ENCODE measurements at regions not wholly inside any gene's neighbourhood (a gene's known extent, or its start where the extent isn't known, plus 50 kb on each side); places are given as distances from the start of the nearest gene placed in this dataset.

GRCh38 chr4:26141911-26142638 is 178.7 kb upstream of the RBPJ start:
- peak; percentile 64 for DNase-seq

- DNase-seq: no peak
Observed at GRCh38 chr4:26144526-26145155, 176.2 kb upstream of the RBPJ start.

- no peak for DNase-seq
Observed at GRCh38 chr4:26145212-26145611, 175.6 kb upstream of the RBPJ start.

- DNase-seq: peak; percentile 62
Observed at GRCh38 chr4:26148927-26149326, 171.9 kb upstream of the RBPJ start.

- peak; percentile 71 for DNase-seq
Observed at GRCh38 chr4:26150948-26151347, 169.9 kb upstream of the RBPJ start.

GRCh38 chr4:26151615-26152014 is 169.2 kb upstream of the RBPJ start:
- no peak for DNase-seq

- no peak for DNase-seq
Observed at GRCh38 chr4:26152056-26152455, 168.8 kb upstream of the RBPJ start.

GRCh38 chr4:26157541-26157940 is 163.3 kb upstream of the RBPJ start:
- no peak for DNase-seq

GRCh38 chr4:26160591-26160990 is 160.2 kb upstream of the RBPJ start:
- no peak for DNase-seq

GRCh38 chr4:26161030-26161824 is 159.6 kb upstream of the RBPJ start:
- DNase-seq: no peak

- DNase-seq: no peak
Observed at GRCh38 chr4:26162101-26162500, 158.7 kb upstream of the RBPJ start.

- no peak for DNase-seq
Observed at GRCh38 chr4:26163425-26164362, 157.1 kb upstream of the RBPJ start.

GRCh38 chr4:26171501-26171900 is 149.3 kb upstream of the RBPJ start:
- no peak for DNase-seq

GRCh38 chr4:26171941-26172340 is 148.9 kb upstream of the RBPJ start:
- DNase-seq: no peak

GRCh38 chr4:26173619-26174018 is 147.2 kb upstream of the RBPJ start:
- no peak for DNase-seq

- no peak for DNase-seq
Observed at GRCh38 chr4:26174027-26174426, 146.8 kb upstream of the RBPJ start.

GRCh38 chr4:26175006-26175786 is 145.6 kb upstream of the RBPJ start:
- DNase-seq: no peak

- DNase-seq: no peak
Observed at GRCh38 chr4:26175905-26176470, 144.8 kb upstream of the RBPJ start.

GRCh38 chr4:26176598-26177149 is 144.1 kb upstream of the RBPJ start:
- no peak for DNase-seq

GRCh38 chr4:26178854-26179253 is 142.0 kb upstream of the RBPJ start:
- no peak for DNase-seq

GRCh38 chr4:26179316-26179760 is 141.5 kb upstream of the RBPJ start:
- no peak for DNase-seq
